ENCODE measurements at regions not wholly inside any gene's neighbourhood (a gene's known extent, or its start where the extent isn't known, plus 50 kb on each side); places are given as distances from the start of the nearest gene placed in this dataset.
A peak's percentile ranks its signal among the peaks of the same experiment; 100 is the strongest.
"Not testable (repeated sequence)": the region's sequence is repeated elsewhere in the genome, so short reads cannot be mapped to it uniquely, and the experiment has no call there.

DNA sequence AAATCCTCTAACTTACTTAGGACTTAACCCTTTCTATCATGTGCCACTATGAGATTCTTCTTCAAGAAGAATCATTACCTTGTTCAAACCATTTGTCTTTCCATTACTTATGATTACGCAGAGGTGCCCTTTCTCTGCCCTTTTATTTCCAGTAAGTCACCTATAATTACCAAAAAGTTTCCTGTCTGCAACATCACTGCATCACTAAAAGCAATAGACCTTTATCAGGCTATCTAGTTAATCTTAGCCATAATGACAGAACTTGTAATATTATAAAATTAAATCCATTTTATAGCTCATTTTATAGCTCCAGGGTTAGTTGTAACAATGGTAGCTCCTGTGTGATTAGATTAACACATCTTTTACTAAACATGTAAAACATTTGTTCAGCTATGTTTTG lies 673.6 kb upstream of the PITX2 start:
- no peaks in the 10 kb centered on the region for H3K36me3 ChIP-seq (ENCODE audit: control insufficient read depth, insufficient read depth, low read length)
- no peak for DNase-seq (ENCODE audit: low read depth in 4 of 6, low spot score in 6 of 6)
- H3K4me3 ChIP-seq (ENCODE audit: low read depth, low read length): no peak overlapping the region
- WGBS (ENCODE audit: insufficient coverage): no CpG with 5 or more reads among the region's 1 CpG
- no peaks in the 10 kb centered on the region for H3K4me1 ChIP-seq (ENCODE audit: control insufficient read depth, insufficient read depth, low read length)
- H3K9me3 ChIP-seq (ENCODE audit: control insufficient read depth, insufficient read depth, low read length): no peaks in the 10 kb centered on the region
- no peaks in the 10 kb centered on the region for H3K27me3 ChIP-seq (ENCODE audit: control insufficient read depth, insufficient read depth, low read length)
- no peak overlapping the region for H3K27ac ChIP-seq (ENCODE audit: low read depth, low read length)

DNA sequence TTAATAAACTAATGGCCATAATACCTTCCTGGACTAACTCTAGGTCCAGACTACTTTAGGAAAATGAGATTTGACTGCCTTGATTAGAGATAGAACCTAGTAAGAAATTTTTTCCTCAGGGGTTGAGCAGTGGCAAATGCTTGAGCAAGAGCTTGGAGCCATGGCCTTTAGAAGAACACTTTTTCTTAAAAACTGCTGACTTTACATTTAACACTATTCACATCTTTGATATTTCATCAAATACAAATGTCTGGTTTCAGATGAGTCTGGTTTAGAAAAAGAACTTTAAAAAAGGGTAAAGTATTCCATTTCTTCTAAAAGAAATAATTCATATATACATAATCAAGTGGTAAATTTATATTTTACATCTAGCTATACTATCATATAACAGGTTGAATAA lies 680.9 kb upstream of the PITX2 start:
- H3K27me3 ChIP-seq (ENCODE audit: control insufficient read depth, insufficient read depth, low read length): no peaks in the 10 kb centered on the region
- H3K36me3 ChIP-seq (ENCODE audit: control insufficient read depth, insufficient read depth, low read length): no peaks in the 10 kb centered on the region
- DNase-seq (ENCODE audit: low read depth in 4 of 6, low spot score in 6 of 6): no peak
- H3K4me1 ChIP-seq (ENCODE audit: control insufficient read depth, insufficient read depth, low read length): no peaks in the 10 kb centered on the region
- H3K9me3 ChIP-seq (ENCODE audit: control insufficient read depth, insufficient read depth, low read length): peaks cover 1% of the 10 kb centered on the region
- H3K27ac ChIP-seq (ENCODE audit: low read depth, low read length): no peak overlapping the region
- H3K4me3 ChIP-seq (ENCODE audit: low read depth, low read length): no peak overlapping the region

DNA sequence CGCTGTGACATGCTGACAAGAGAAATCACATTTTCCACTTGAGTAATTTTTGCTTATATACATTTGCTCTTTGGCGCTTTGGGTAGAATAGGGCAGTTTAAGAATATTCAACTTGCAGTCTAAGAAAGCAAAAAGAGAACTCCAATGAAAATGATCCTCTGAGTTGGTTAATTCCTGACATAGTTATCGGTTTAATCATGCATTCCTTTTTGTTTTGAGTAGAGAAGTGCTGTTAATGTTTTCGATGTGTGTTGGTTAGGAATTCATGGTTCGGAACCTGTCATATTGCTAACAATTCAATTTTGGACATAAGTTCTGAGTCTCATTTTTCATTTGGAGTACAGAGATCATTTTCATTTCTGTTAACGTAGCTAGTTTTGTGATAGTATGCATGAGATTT lies 700.6 kb upstream of the PITX2 start:
- H3K4me1 ChIP-seq (ENCODE audit: control insufficient read depth, insufficient read depth, low read length): no peaks in the 10 kb centered on the region
- H3K36me3 ChIP-seq (ENCODE audit: control insufficient read depth, insufficient read depth, low read length): no peaks in the 10 kb centered on the region
- 90% methylated on average over 2 of the region's 6 CpGs for WGBS (ENCODE audit: insufficient coverage)
- H3K27ac ChIP-seq (ENCODE audit: low read depth, low read length): no peak overlapping the region
- peak in 1 of 6 donors; percentile 9 for DNase-seq (ENCODE audit: low read depth in 4 of 6, low spot score in 6 of 6)
- no peaks in the 10 kb centered on the region for H3K27me3 ChIP-seq (ENCODE audit: control insufficient read depth, insufficient read depth, low read length)
- H3K9me3 ChIP-seq (ENCODE audit: control insufficient read depth, insufficient read depth, low read length): no peaks in the 10 kb centered on the region
- no peak overlapping the region for H3K4me3 ChIP-seq (ENCODE audit: low read depth, low read length)

DNA sequence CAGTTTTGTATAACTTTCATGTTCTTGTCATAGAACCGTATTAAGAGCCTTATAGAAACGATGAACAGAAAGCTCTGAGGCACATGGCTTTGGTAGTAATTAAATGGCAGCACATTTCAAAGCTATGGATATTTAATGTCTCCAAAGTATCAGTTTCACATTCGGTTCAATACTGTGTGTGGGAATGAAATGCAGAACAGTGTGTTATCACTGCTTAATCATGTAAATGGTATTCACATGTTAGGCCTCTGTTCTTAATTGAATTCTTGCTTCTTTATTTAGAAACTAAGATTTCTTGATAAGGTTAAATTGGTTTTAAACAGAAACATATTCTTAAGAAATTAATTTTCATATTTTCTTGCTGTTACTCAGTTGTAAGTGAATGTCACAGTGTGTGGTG lies 701.0 kb upstream of the PITX2 start:
- no peaks in the 10 kb centered on the region for H3K4me1 ChIP-seq (ENCODE audit: control insufficient read depth, insufficient read depth, low read length)
- H3K36me3 ChIP-seq (ENCODE audit: control insufficient read depth, insufficient read depth, low read length): no peaks in the 10 kb centered on the region
- no peak overlapping the region for H3K4me3 ChIP-seq (ENCODE audit: low read depth, low read length)
- no CpG with 5 or more reads among the region's 3 CpGs for WGBS (ENCODE audit: insufficient coverage)
- H3K9me3 ChIP-seq (ENCODE audit: control insufficient read depth, insufficient read depth, low read length): no peaks in the 10 kb centered on the region
- no peak for DNase-seq (ENCODE audit: low read depth in 4 of 6, low spot score in 6 of 6)
- no peaks in the 10 kb centered on the region for H3K27me3 ChIP-seq (ENCODE audit: control insufficient read depth, insufficient read depth, low read length)
- no peak overlapping the region for H3K27ac ChIP-seq (ENCODE audit: low read depth, low read length)

DNA sequence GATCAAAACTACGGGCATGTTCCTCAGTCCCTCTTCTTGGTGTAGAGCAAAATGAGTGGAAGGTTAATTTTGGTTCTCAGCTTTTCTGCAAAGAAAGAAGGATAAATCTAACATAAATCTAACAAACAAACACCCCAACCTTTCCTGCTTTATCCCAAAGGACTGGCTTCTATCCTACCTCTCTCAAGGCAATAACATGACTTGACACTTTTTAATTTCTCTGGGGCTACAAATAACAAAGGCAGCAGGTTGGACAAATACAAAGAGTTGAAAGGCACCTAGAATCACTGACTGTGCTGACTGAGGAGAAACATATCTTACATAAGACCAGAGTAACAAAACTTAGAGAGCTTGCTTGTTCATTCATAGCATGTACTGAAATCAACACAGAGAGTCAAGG lies 703.6 kb upstream of the PITX2 start:
- no peak for DNase-seq (ENCODE audit: low read depth in 4 of 6, low spot score in 6 of 6)
- H3K27me3 ChIP-seq (ENCODE audit: control insufficient read depth, insufficient read depth, low read length): no peaks in the 10 kb centered on the region
- H3K27ac ChIP-seq (ENCODE audit: low read depth, low read length): no peak overlapping the region
- H3K4me3 ChIP-seq (ENCODE audit: low read depth, low read length): no peak overlapping the region
- H3K36me3 ChIP-seq (ENCODE audit: control insufficient read depth, insufficient read depth, low read length): no peaks in the 10 kb centered on the region
- H3K4me1 ChIP-seq (ENCODE audit: control insufficient read depth, insufficient read depth, low read length): no peaks in the 10 kb centered on the region
- no CpG with 5 or more reads among the region's 1 CpG for WGBS (ENCODE audit: insufficient coverage)
- no peaks in the 10 kb centered on the region for H3K9me3 ChIP-seq (ENCODE audit: control insufficient read depth, insufficient read depth, low read length)

DNA sequence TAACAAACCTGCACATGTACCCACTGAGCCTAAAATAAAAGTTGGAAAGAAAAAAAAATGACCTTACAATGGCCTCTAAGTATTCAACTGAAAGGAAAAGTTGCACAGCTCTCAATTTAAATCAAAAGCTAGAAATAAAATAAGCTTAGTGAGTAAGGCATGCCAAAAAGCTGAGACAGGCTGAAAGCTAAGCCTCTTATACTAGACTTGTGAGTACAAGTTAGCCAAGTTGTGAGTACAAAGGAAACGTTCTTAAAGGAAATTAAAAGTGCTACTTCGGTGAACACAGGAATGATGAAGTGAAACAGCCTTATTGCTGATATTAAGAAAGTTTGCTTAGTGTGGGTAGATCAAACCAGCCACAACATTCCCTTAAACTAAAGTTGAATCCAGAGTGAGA lies 707.9 kb upstream of the PITX2 start:
- Histone ChIP-seq H3K4me3 (ENCODE audit: low read depth, low read length) (no peak overlapping the region), H3K27ac (ENCODE audit: low read depth, low read length) (no peak overlapping the region)
- WGBS (ENCODE audit: insufficient coverage): no CpG with 5 or more reads among the region's 2 CpGs

DNA sequence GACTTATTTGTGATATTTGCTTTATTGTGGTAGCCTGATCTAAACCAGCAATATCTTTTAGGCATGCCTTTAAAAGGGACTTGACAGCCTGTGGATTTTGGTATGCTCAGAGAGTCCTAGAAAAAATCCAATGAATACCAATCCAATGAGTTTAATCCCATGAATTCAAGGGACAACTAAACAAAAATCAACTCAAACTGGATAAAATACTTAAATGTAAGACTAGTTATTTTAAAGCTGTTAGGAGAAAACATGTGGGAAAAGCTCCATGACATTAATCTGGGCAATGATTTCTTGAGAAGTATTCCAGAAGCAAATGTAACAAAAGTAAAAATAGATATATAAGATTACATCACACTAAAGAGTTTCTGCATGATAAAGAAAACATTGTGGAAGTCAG lies 711.5 kb upstream of the PITX2 start:
- Histone ChIP-seq H3K36me3 (ENCODE audit: control insufficient read depth, insufficient read depth, low read length) (no peaks in the 10 kb centered on the region), H3K4me3 (ENCODE audit: low read depth, low read length) (no peak overlapping the region), H3K27ac (ENCODE audit: low read depth, low read length) (no peak overlapping the region), H3K4me1 (ENCODE audit: control insufficient read depth, insufficient read depth, low read length) (no peaks in the 10 kb centered on the region), H3K27me3 (ENCODE audit: control insufficient read depth, insufficient read depth, low read length) (no peaks in the 10 kb centered on the region), H3K9me3 (ENCODE audit: control insufficient read depth, insufficient read depth, low read length) (no peaks in the 10 kb centered on the region)
- no peak for DNase-seq (ENCODE audit: low read depth in 4 of 6, low spot score in 6 of 6)

More for the DNA sequence above, 707.9 kb upstream of the PITX2 start:
- Histone ChIP-seq H3K27me3 (ENCODE audit: control insufficient read depth, insufficient read depth, low read length) (no peaks in the 10 kb centered on the region), H3K9me3 (ENCODE audit: control insufficient read depth, insufficient read depth, low read length) (no peaks in the 10 kb centered on the region), H3K4me1 (ENCODE audit: control insufficient read depth, insufficient read depth, low read length) (no peaks in the 10 kb centered on the region), H3K36me3 (ENCODE audit: control insufficient read depth, insufficient read depth, low read length) (no peaks in the 10 kb centered on the region)
- DNase-seq (ENCODE audit: low read depth in 4 of 6, low spot score in 6 of 6): no peak

DNA sequence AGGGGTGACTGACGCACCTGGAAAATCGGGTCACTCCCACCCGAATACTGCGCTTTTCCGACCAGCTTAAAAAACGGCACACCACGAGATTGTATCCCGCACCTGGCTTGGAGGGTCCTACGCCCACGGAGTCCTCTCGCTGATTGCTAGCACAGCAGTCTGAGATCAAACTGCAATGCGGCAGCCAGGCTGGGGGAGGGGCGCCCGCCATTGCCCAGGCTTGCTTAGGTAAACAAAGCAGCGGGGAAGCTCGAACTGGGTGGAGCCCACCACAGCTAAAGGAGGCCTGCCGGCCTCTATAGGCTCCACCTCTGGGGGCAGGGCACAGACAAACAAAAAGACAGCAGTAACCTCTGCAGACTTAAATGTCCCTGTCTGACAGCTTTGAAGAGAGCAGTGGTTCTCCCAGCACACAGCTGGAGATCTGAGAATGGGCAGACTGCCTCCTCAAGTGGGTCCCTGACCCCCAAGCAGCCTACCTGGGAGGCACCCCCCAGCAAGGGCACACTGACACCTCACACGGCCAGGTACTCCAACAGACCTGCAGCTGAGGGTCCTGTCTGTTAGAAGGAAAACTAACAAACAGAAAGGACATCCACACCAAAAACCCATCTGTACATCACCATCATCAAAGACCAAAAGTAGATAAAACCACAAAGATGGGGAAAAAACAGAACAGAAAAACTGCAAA lies 714.5 kb upstream of the PITX2 start:
- H3K36me3 ChIP-seq (ENCODE audit: control insufficient read depth, insufficient read depth, low read length); H3K27ac ChIP-seq (ENCODE audit: low read depth, low read length); H3K9me3 ChIP-seq (ENCODE audit: control insufficient read depth, insufficient read depth, low read length); H3K4me3 ChIP-seq (ENCODE audit: low read depth, low read length); H3K27me3 ChIP-seq (ENCODE audit: control insufficient read depth, insufficient read depth, low read length); DNase-seq (ENCODE audit: low read depth in 4 of 6, low spot score in 6 of 6); H3K4me1 ChIP-seq (ENCODE audit: control insufficient read depth, insufficient read depth, low read length): not testable (repeated sequence)
- 78% methylated on average over 16 of the region's 18 CpGs for WGBS (ENCODE audit: insufficient coverage)

DNA sequence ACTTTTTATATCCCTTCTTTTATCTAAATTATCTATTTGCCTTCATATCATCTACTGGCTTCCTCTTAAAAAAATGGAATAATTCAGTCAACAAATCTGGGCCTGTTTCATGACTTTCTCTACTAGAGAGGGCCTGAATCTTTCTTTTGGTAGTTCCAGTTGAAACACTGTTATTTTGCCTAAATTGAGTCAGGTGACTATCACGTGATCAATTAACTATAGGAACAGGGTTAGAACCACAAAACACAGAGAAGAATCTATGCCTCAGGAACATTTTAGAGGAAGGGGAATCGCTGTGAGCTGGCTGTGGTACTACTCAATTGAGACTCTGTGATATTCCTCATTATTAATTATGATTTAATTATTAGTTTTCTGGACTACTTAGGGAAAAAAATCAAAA lies 736.7 kb upstream of the PITX2 start:
- no peaks in the 10 kb centered on the region for H3K4me1 ChIP-seq (ENCODE audit: control insufficient read depth, insufficient read depth, low read length)
- H3K27ac ChIP-seq (ENCODE audit: low read depth, low read length): no peak overlapping the region
- no peaks in the 10 kb centered on the region for H3K9me3 ChIP-seq (ENCODE audit: control insufficient read depth, insufficient read depth, low read length)
- H3K36me3 ChIP-seq (ENCODE audit: control insufficient read depth, insufficient read depth, low read length): no peaks in the 10 kb centered on the region
- DNase-seq (ENCODE audit: low read depth in 4 of 6, low spot score in 6 of 6): no peak
- WGBS (ENCODE audit: insufficient coverage): no CpG with 5 or more reads among the region's 2 CpGs
- no peak overlapping the region for H3K4me3 ChIP-seq (ENCODE audit: low read depth, low read length)
- H3K27me3 ChIP-seq (ENCODE audit: control insufficient read depth, insufficient read depth, low read length): no peaks in the 10 kb centered on the region

DNA sequence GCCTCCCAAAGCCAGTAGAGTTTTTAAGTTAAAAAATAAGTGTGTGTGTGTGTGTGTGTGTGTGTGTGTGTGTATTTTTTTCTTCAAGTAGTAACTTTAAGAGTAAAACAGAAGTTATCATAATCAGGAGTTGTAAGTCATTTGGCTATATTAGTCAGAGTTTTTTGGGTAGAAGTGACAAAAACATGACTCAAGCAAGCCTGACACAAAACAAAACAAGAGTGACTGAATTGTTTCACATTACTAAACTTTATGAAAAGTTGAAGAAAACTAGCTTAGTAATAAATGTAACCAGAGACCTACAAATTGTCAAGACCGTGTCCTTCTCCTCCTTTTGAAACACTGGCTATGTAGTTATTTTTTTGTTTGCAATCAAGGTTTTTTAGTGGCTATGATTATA lies 738.0 kb upstream of the PITX2 start:
- no peak overlapping the region for H3K27ac ChIP-seq (ENCODE audit: low read depth, low read length)
- no peaks in the 10 kb centered on the region for H3K4me1 ChIP-seq (ENCODE audit: control insufficient read depth, insufficient read depth, low read length)
- no peaks in the 10 kb centered on the region for H3K27me3 ChIP-seq (ENCODE audit: control insufficient read depth, insufficient read depth, low read length)
- no peaks in the 10 kb centered on the region for H3K9me3 ChIP-seq (ENCODE audit: control insufficient read depth, insufficient read depth, low read length)
- no peak for DNase-seq (ENCODE audit: low read depth in 4 of 6, low spot score in 6 of 6)
- no CpG with 5 or more reads among the region's 1 CpG for WGBS (ENCODE audit: insufficient coverage)
- no peak overlapping the region for H3K4me3 ChIP-seq (ENCODE audit: low read depth, low read length)
- no peaks in the 10 kb centered on the region for H3K36me3 ChIP-seq (ENCODE audit: control insufficient read depth, insufficient read depth, low read length)
